SK-N-SH treated with all-trans-retinoic acid at 6 μM for 48 hours (cell line): ENCODE measurements at regions not wholly inside any gene's neighbourhood (a gene's known extent, or its start where the extent isn't known, plus 50 kb on each side); places are given as distances from the start of the nearest gene placed in this dataset.

Experiments used
- ARNTL ChIP-seq: fragments of 450-650 bp; formaldehyde crosslinking; IDR thresholded peaks from 2 replicates; pipeline ENCODE4 v1.5.0; 2020; ENCODE audit warnings: low read depth, mild to moderate bottlenecking, moderate library complexity, borderline replicate concordance
- CSDC2 ChIP-seq: fragments of 250-450 bp; sonication (Bioruptor Pico); IDR thresholded peaks from 2 replicates; pipeline ENCODE4 v1.5.0; 2020; ENCODE audit warnings: mild to moderate bottlenecking, moderate library complexity
- GLIS3 ChIP-seq: fragments of 250-450 bp; sonication (Bioruptor Pico); IDR thresholded peaks from 2 replicates; pipeline ENCODE4 v1.5.0; 2020; ENCODE audit warnings: mild to moderate bottlenecking, moderate library complexity
- SNAI2 ChIP-seq: fragments of 250-450 bp; sonication (Bioruptor Pico); IDR thresholded peaks from 2 replicates; pipeline ENCODE4 v1.5.0; 2020; ENCODE audit warnings: mild to moderate bottlenecking, moderate library complexity
- ZFP30 ChIP-seq: fragments of 450-650 bp; formaldehyde crosslinking; IDR thresholded peaks from 2 replicates; pipeline ENCODE4 v1.5.0; 2022; ENCODE audit warnings: mild to moderate bottlenecking, moderate library complexity
- ZNF70 ChIP-seq: fragments of 450-650 bp; formaldehyde crosslinking; IDR thresholded peaks from 2 replicates; pipeline ENCODE4 v1.5.0; 2020; ENCODE audit warnings: mild to moderate bottlenecking, moderate library complexity
- TF ChIP-seq, protein P1 (sequence below): fragments of 250-450 bp; sonication (Bioruptor Pico); IDR thresholded peaks from 2 replicates; pipeline ENCODE4 v1.8.0; 2020; ENCODE audit warnings: mild to moderate bottlenecking, moderate library complexity, borderline replicate concordance

DNA sequence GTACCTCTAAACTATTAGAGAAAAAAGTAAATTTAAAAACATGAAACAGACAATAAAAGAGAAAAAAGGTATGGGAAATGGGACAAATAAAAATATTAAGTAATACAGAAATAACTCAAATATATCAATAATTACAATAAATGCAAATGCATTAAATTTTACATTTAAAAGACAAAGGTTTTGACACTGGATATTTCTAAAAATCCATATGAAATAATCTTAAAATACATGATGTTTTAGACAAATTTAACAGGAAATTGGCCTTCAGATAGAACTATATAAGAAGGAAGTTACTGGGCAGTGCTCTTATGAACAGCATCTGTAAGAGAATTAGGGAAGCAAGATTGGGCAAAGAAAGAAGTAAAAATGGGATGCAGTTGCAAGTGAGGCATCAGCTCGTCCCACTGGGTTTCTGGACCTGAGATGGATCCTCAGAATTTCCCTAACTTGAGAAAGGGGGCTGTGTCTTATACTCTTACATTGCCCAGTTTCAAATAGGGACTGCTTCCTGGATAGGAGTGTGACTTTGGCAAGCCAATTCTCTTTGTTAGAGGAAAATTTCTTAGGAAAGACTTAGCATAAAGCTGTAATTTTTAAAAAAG, 376.7 kb downstream of the SMOC2 start:
- TF ChIP-seq GLIS3 (CRISPR knock-in tag): no peak
- TF ChIP-seq ZFP30: no peak
- TF ChIP-seq SNAI2 (CRISPR knock-in tag): no peak
- TF ChIP-seq, protein P1, sequence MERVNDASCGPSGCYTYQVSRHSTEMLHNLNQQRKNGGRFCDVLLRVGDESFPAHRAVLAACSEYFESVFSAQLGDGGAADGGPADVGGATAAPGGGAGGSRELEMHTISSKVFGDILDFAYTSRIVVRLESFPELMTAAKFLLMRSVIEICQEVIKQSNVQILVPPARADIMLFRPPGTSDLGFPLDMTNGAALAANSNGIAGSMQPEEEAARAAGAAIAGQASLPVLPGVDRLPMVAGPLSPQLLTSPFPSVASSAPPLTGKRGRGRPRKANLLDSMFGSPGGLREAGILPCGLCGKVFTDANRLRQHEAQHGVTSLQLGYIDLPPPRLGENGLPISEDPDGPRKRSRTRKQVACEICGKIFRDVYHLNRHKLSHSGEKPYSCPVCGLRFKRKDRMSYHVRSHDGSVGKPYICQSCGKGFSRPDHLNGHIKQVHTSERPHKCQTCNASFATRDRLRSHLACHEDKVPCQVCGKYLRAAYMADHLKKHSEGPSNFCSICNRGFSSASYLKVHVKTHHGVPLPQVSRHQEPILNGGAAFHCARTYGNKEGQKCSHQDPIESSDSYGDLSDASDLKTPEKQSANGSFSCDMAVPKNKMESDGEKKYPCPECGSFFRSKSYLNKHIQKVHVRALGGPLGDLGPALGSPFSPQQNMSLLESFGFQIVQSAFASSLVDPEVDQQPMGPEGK: no peak
- no peak for TF ChIP-seq CSDC2 (CRISPR knock-in tag)
- no peak for TF ChIP-seq ARNTL
- TF ChIP-seq ZNF70 (CRISPR knock-in tag): no peak
